ENCODE measurements at regions not wholly inside any gene's neighbourhood (a gene's known extent, or its start where the extent isn't known, plus 50 kb on each side); places are given as distances from the start of the nearest gene placed in this dataset.

DNA sequence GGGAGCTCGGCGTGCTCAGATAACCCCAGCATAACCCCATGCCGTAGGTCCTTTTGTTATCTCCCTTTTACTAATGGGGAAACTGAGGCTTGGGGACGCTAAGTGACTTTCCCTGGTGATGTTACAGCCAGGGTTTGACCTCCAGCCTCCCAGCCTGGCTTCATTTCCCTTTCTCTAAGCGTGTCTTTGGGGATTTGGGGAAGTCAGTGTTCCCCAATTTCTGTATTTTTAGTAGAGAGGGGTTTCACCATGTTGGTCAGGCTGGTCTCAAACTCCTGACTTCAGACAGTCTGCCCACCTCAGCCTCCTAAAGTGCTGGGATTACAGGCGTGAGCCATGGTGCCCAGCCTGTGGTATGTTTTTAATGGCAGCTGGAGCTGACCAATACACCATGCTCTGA, 85.4 kb downstream of the PHETA1 start:
- TF ChIP-seq ZNF331 (CRISPR knock-in tag; IDR thresholded peaks at IDR 0.05; ENCODE audit: low read depth) (no peak), POLR2AphosphoS5 (IDR thresholded peaks at IDR 0.05; ENCODE audit: low read depth) (no peak), CREB1 (CRISPR knock-in tag; IDR thresholded peaks at IDR 0.05; ENCODE audit: low read depth) (no peak)
- TF ChIP-seq, protein P1, sequence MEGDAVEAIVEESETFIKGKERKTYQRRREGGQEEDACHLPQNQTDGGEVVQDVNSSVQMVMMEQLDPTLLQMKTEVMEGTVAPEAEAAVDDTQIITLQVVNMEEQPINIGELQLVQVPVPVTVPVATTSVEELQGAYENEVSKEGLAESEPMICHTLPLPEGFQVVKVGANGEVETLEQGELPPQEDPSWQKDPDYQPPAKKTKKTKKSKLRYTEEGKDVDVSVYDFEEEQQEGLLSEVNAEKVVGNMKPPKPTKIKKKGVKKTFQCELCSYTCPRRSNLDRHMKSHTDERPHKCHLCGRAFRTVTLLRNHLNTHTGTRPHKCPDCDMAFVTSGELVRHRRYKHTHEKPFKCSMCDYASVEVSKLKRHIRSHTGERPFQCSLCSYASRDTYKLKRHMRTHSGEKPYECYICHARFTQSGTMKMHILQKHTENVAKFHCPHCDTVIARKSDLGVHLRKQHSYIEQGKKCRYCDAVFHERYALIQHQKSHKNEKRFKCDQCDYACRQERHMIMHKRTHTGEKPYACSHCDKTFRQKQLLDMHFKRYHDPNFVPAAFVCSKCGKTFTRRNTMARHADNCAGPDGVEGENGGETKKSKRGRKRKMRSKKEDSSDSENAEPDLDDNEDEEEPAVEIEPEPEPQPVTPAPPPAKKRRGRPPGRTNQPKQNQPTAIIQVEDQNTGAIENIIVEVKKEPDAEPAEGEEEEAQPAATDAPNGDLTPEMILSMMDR (conservative IDR thresholded peaks at IDR 0.05; ENCODE audit: low read depth in 2 of 2): no peak
- TF ChIP-seq, protein P2, sequence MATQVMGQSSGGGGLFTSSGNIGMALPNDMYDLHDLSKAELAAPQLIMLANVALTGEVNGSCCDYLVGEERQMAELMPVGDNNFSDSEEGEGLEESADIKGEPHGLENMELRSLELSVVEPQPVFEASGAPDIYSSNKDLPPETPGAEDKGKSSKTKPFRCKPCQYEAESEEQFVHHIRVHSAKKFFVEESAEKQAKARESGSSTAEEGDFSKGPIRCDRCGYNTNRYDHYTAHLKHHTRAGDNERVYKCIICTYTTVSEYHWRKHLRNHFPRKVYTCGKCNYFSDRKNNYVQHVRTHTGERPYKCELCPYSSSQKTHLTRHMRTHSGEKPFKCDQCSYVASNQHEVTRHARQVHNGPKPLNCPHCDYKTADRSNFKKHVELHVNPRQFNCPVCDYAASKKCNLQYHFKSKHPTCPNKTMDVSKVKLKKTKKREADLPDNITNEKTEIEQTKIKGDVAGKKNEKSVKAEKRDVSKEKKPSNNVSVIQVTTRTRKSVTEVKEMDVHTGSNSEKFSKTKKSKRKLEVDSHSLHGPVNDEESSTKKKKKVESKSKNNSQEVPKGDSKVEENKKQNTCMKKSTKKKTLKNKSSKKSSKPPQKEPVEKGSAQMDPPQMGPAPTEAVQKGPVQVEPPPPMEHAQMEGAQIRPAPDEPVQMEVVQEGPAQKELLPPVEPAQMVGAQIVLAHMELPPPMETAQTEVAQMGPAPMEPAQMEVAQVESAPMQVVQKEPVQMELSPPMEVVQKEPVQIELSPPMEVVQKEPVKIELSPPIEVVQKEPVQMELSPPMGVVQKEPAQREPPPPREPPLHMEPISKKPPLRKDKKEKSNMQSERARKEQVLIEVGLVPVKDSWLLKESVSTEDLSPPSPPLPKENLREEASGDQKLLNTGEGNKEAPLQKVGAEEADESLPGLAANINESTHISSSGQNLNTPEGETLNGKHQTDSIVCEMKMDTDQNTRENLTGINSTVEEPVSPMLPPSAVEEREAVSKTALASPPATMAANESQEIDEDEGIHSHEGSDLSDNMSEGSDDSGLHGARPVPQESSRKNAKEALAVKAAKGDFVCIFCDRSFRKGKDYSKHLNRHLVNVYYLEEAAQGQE (IDR thresholded peaks at IDR 0.05; ENCODE audit: unreplicated experiment): no peak
